Stomach (tissue), 8 donors: ENCODE measurements at regions not wholly inside any gene's neighbourhood (a gene's known extent, or its start where the extent isn't known, plus 50 kb on each side); places are given as distances from the start of the nearest gene placed in this dataset.

Experiments
- DNase-seq, 2 donors: peaks; one replicate each; pipeline versions ENCODE4 v3.0.0 to v3.0.0-alpha.2; 2013 to 2019
- H3K27ac ChIP-seq, 5 donors: fragments of 200-600 bp in 4 of 5; sonication (generic) in 4 of 5; one replicate each; pipeline ENCODE4 v1.5.1; 2013 to 2019; ENCODE audit warnings: mild to moderate bottlenecking in 1 of 5, moderate library complexity in 1 of 5
- H3K27me3 ChIP-seq, 3 donors: fragments of 200-600 bp; sonication (generic); one replicate each; pipeline ENCODE4 v1.5.1; 2017 to 2019; ENCODE audit warnings: mixed run types in 1 of 3
- H3K36me3 ChIP-seq, 4 donors: fragments of 200-600 bp; sonication (generic); 1 replicate in 3 of 4; 2 replicates in 1 of 4; pipeline ENCODE4 v1.5.1; 2016 to 2019
- H3K4me1 ChIP-seq, 4 donors: fragments of 200-600 bp; sonication (generic); one replicate each; pipeline ENCODE4 v1.5.1; 2016 to 2019
- H3K4me3 ChIP-seq, 4 donors: fragments of 200-600 bp; sonication (generic) in 3 of 4; one replicate each; pipeline ENCODE4 v1.5.1; 2016 to 2019; ENCODE audit warnings: mild to moderate bottlenecking in 1 of 4
- H3K9me3 ChIP-seq, 4 donors: fragments of 200-600 bp; sonication (generic); one replicate each; pipeline ENCODE4 v1.5.1; 2016 to 2019
- EP300 ChIP-seq: sonication (generic); formaldehyde crosslinking; IDR thresholded peaks from one replicate; pipeline ENCODE4 v1.6.1; 2017; ENCODE audit warnings: antibody characterized with exemption
- POLR2A ChIP-seq, 4 donors: fragments of 450-650 bp; IDR thresholded peaks; one replicate each; pipeline ENCODE4 v1.6.1; 2016; ENCODE audit warnings: antibody characterized with exemption in 4 of 4, control low read depth in 2 of 4, mild to moderate bottlenecking in 1 of 4, moderate library complexity in 1 of 4
- POLR2AphosphoS5 ChIP-seq, 3 donors: sonication (generic); formaldehyde crosslinking; IDR thresholded peaks; one replicate each; pipeline ENCODE4 v1.6.1; 2016; ENCODE audit warnings: antibody characterized with exemption in 3 of 3
- WGBS, 5 donors: extraction: QIAGEN DNeasy Blood & Tissue Kit in 3 of 5; methylation state at CpG; one replicate each; pipeline versions ENCODE4 v1.1.5 to v1.1.7; 2013 to 2018; 5-methylcytosine and 5-hydroxymethylcytosine counted together
- intact Hi-C: fragments of 100-400 bp; cut with DNase I; formaldehyde crosslinking; loops from one replicate; pipeline ENCODE4 v1.15.1; 2023; ENCODE audit warnings: low total_unique reads
- TF ChIP-seq, protein P1 (sequence below), 7 experiments: fragments of 450-650 bp in 4 of 7; fragments of 200-600 bp in 3 of 7; sonication (generic) in 3 of 7; IDR thresholded peaks; one replicate each; pipeline ENCODE4 v1.5.1; 2016 to 2019; ENCODE audit warnings: antibody characterized with exemption in 7 of 7, control low read depth in 2 of 7, mild to moderate bottlenecking in 1 of 7
- donor health status: healthy with polysubstance abuse.
- donor health status: Bipolar disorder and iron deficiency.
- donor health status: healthy.

DNA sequence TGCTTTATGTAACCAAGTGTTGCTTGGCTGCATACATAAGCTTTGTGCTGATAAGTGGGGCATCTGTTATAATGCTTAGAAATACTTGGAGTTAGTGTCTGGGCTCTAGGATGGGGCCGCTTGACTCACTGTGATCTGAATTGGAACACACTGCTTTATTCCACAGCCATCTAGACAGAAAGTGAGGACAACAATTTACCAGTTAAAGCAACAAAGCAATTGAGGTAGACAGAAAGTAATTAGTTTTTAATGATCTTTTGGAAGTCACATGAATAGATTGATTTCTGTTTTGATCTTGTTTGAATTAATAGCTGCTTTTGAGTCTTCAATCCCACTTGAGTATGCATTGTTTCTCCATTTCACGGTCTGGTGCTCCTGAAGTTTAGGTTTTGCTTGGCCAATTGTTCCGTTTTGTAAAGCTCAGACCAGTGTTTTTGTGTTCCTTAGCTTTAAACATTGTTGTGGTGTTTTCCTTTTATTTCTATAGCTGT lies 157.5 kb downstream of the TRMT11 start:
- TF ChIP-seq POLR2AphosphoS5 (IDR thresholded peaks at IDR 0.05) (no peak), EP300 (no peak), POLR2A (IDR thresholded peaks at IDR 0.05) (no peak)
- TF ChIP-seq, protein P1, sequence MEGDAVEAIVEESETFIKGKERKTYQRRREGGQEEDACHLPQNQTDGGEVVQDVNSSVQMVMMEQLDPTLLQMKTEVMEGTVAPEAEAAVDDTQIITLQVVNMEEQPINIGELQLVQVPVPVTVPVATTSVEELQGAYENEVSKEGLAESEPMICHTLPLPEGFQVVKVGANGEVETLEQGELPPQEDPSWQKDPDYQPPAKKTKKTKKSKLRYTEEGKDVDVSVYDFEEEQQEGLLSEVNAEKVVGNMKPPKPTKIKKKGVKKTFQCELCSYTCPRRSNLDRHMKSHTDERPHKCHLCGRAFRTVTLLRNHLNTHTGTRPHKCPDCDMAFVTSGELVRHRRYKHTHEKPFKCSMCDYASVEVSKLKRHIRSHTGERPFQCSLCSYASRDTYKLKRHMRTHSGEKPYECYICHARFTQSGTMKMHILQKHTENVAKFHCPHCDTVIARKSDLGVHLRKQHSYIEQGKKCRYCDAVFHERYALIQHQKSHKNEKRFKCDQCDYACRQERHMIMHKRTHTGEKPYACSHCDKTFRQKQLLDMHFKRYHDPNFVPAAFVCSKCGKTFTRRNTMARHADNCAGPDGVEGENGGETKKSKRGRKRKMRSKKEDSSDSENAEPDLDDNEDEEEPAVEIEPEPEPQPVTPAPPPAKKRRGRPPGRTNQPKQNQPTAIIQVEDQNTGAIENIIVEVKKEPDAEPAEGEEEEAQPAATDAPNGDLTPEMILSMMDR (IDR thresholded peaks at IDR 0.05): no peak
- 80 to 90% (median 85%) methylated on average over 3 of the region's 3 CpGs for WGBS, 5 donors
- Histone ChIP-seq H3K36me3 (no peaks in the 10 kb centered on the region), H3K27me3 (no peaks in the 10 kb centered on the region), H3K4me3 (no peak overlapping the region), H3K9me3 (peaks cover 0 to 12% (median 0%) of the 10 kb centered on the region in 4 donors), H3K4me1 (no peaks in the 10 kb centered on the region), H3K27ac (no peak overlapping the region)
- DNase-seq: no peak
- intact Hi-C loops: no loop called here

DNA sequence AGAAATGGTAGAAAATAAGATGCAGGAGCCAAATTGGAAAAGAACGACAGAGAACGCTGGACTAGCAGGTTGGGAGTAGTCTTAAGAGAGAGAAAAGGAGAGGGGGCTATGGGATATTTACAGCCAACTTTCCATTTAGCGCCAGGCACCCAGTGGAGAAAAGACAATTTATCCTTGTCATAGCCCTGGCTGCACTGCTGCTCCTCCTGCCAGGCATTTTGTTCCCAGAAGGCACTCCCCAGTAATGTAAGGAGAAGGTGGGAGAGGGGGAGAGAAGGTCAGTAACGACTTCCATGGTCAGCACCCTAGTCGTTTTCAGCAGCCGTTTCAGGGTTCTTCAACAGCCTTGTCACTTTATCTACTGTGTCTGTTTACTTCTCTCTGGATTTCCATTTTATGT lies 159.0 kb downstream of the TRMT11 start:
- Histone ChIP-seq H3K4me3 (no peak overlapping the region), H3K9me3 (peaks cover 0 to 1% (median 0%) of the 10 kb centered on the region in 4 donors), H3K36me3 (no peaks in the 10 kb centered on the region), H3K27me3 (no peaks in the 10 kb centered on the region), H3K27ac (no peak overlapping the region), H3K4me1 (no peaks in the 10 kb centered on the region)
- TF ChIP-seq EP300: no peak
- TF ChIP-seq, protein P1 (IDR thresholded peaks at IDR 0.05): no peak
- WGBS, 5 donors: 56 to 72% (median 65%) methylated on average over 6 of the region's 6 CpGs
- intact Hi-C loops: no loop called here
- peak in 1 of 2 donors; percentile 23 for DNase-seq

DNA sequence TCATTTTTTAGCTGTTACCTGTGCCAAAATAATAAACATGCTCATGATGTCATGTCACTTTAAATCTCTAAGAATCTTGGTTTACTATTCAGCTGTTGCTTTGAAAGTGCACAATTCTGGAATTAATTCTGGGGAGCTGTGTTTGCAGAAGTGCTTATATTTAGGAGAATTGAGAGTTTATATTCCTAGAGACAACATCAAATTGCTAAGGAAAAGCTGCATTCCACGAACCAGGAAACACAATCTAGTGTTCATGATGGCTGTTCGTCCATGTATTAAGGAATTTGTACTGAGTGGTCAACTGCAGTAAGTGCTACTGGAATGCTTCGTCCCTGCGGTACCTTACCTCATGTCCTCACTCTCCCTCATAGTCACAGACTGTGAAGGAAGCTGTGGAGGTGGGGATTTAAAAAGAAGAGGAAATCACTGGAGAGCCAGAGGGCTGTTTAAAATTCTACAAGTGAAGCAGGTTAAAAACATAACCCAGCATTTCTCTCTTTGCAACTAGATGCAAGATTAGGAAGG lies 161.0 kb downstream of the TRMT11 start:
- no peak overlapping the region for H3K4me3 ChIP-seq
- H3K27ac ChIP-seq: no peak overlapping the region
- intact Hi-C loops: no loop called here
- H3K4me1 ChIP-seq: no peaks in the 10 kb centered on the region
- no peaks in the 10 kb centered on the region for H3K9me3 ChIP-seq
- H3K27me3 ChIP-seq: no peaks in the 10 kb centered on the region
- 82 to 89% (median 87%) methylated on average over 4 of the region's 4 CpGs for WGBS, 5 donors
- no peaks in the 10 kb centered on the region for H3K36me3 ChIP-seq
- TF ChIP-seq EP300: no peak
- no peak for TF ChIP-seq POLR2A (IDR thresholded peaks at IDR 0.05)
- TF ChIP-seq POLR2AphosphoS5 (IDR thresholded peaks at IDR 0.05): no peak
- TF ChIP-seq, protein P1 (IDR thresholded peaks at IDR 0.05): no peak
- DNase-seq: no peak

DNA sequence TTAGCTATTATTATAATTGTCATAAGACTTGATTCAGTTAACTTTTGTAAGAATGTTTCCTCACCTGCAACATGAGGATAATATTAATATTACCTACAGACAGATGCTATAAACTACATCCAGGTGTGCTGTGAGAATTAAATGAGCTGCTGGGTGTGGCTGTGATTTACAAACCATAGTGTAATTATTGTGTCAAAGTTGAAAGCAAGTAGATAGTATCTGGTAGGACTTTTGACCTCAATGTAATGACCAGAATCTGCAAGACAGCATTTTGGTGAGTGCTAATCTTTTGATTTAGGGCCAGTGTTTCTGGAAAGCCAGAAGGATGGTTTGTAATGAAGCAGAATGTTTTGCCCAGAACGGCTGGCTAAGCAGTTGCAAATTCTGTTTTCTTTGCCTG lies 162.5 kb downstream of the TRMT11 start:
- H3K4me3 ChIP-seq: no peak overlapping the region
- no peak overlapping the region for H3K27ac ChIP-seq
- intact Hi-C loops: no loop called here
- TF ChIP-seq EP300: no peak
- TF ChIP-seq POLR2A (IDR thresholded peaks at IDR 0.05): no peak
- TF ChIP-seq, protein P1 (IDR thresholded peaks at IDR 0.05): no peak
- TF ChIP-seq POLR2AphosphoS5 (IDR thresholded peaks at IDR 0.05): no peak
- 67 to 78% (median 76%) methylated on average over 1 of the region's 1 CpG for WGBS, 5 donors
- H3K27me3 ChIP-seq: no peaks in the 10 kb centered on the region
- no peaks in the 10 kb centered on the region for H3K4me1 ChIP-seq
- no peak for DNase-seq
- H3K36me3 ChIP-seq: no peaks in the 10 kb centered on the region
- H3K9me3 ChIP-seq: no peaks in the 10 kb centered on the region
